ENCODE measurements at regions not wholly inside any gene's neighbourhood (a gene's known extent, or its start where the extent isn't known, plus 50 kb on each side); places are given as distances from the start of the nearest gene placed in this dataset.

GRCh38 chr7:106425017-106425719 lies 140.4 kb upstream of the NAMPT start:
- Histone ChIP-seq H3K36me3 (ENCODE audit: control insufficient read depth, insufficient read depth, low read length) (no peaks in the 10 kb centered on the region), H3K4me1 (ENCODE audit: control insufficient read depth, insufficient read depth, low read length, poor library complexity, severe bottlenecking) (no peaks in the 10 kb centered on the region), H3K4me3 (ENCODE audit: extremely low read depth, insufficient read depth, low read length, poor library complexity, severe bottlenecking) (no peak overlapping the region), H3K9me3 (ENCODE audit: control insufficient read depth, low read length) (no peaks in the 10 kb centered on the region), H3K27ac (ENCODE audit: low read depth, low read length, severe bottlenecking) (peak overlapping the region; percentile 64)
- WGBS, 2 experiments (ENCODE audit: insufficient coverage in 2 of 2) = 84 to 93% methylated on average over 3 to 5 of the region's 7 CpGs

GRCh38 chr7:106424476-106425016 lies 139.8 kb upstream of the NAMPT start:
- H3K4me3 ChIP-seq (ENCODE audit: extremely low read depth, insufficient read depth, low read length, poor library complexity, severe bottlenecking) = no peak overlapping the region
- no CpG with 5 or more reads among the region's 1 CpG for WGBS, 2 experiments (ENCODE audit: insufficient coverage in 2 of 2)
- H3K9me3 ChIP-seq (ENCODE audit: control insufficient read depth, low read length) = no peaks in the 10 kb centered on the region
- H3K4me1 ChIP-seq (ENCODE audit: control insufficient read depth, insufficient read depth, low read length, poor library complexity, severe bottlenecking) = no peaks in the 10 kb centered on the region
- no peaks in the 10 kb centered on the region for H3K36me3 ChIP-seq (ENCODE audit: control insufficient read depth, insufficient read depth, low read length)
- no peak overlapping the region for H3K27ac ChIP-seq (ENCODE audit: low read depth, low read length, severe bottlenecking)

- no peak overlapping the region for H3K4me3 ChIP-seq (ENCODE audit: extremely low read depth, insufficient read depth, low read length, poor library complexity, severe bottlenecking)
- no peaks in the 10 kb centered on the region for H3K36me3 ChIP-seq (ENCODE audit: control insufficient read depth, insufficient read depth, low read length)
- no peaks in the 10 kb centered on the region for H3K4me1 ChIP-seq (ENCODE audit: control insufficient read depth, insufficient read depth, low read length, poor library complexity, severe bottlenecking)
- no peaks in the 10 kb centered on the region for H3K9me3 ChIP-seq (ENCODE audit: control insufficient read depth, low read length)
- no peak overlapping the region for H3K27ac ChIP-seq (ENCODE audit: low read depth, low read length, severe bottlenecking)
- 90 to 100% methylated on average over 4 of the region's 5 CpGs for WGBS, 2 experiments (ENCODE audit: insufficient coverage in 2 of 2)
Measured at GRCh38 chr7:106423821-106424475, 139.2 kb upstream of the NAMPT start.

- Histone ChIP-seq H3K4me3 (ENCODE audit: extremely low read depth, insufficient read depth, low read length, poor library complexity, severe bottlenecking) (no peak overlapping the region), H3K9me3 (ENCODE audit: control insufficient read depth, low read length) (no peaks in the 10 kb centered on the region), H3K4me1 (ENCODE audit: control insufficient read depth, insufficient read depth, low read length, poor library complexity, severe bottlenecking) (no peaks in the 10 kb centered on the region), H3K36me3 (ENCODE audit: control insufficient read depth, insufficient read depth, low read length) (no peaks in the 10 kb centered on the region), H3K27ac (ENCODE audit: low read depth, low read length, severe bottlenecking) (no peak overlapping the region)
- 75 to 100% methylated on average over 2 to 4 of the region's 5 CpGs for WGBS, 2 experiments (ENCODE audit: insufficient coverage in 2 of 2)
Measured at GRCh38 chr7:106423111-106423510, 138.3 kb upstream of the NAMPT start.

GRCh38 chr7:106421181-106421762 lies 136.5 kb upstream of the NAMPT start:
- Histone ChIP-seq H3K4me3 (ENCODE audit: extremely low read depth, insufficient read depth, low read length, poor library complexity, severe bottlenecking) (no peak overlapping the region), H3K9me3 (ENCODE audit: control insufficient read depth, low read length) (no peaks in the 10 kb centered on the region), H3K36me3 (ENCODE audit: control insufficient read depth, insufficient read depth, low read length) (no peaks in the 10 kb centered on the region), H3K27ac (ENCODE audit: low read depth, low read length, severe bottlenecking) (no peak overlapping the region), H3K4me1 (ENCODE audit: control insufficient read depth, insufficient read depth, low read length, poor library complexity, severe bottlenecking) (peaks cover 5% of the 10 kb centered on the region)
- WGBS, 2 experiments (ENCODE audit: insufficient coverage in 2 of 2) = 76 to 96% methylated on average over 5 of the region's 6 CpGs

GRCh38 chr7:106420736-106421135 lies 136.0 kb upstream of the NAMPT start:
- H3K4me1 ChIP-seq (ENCODE audit: control insufficient read depth, insufficient read depth, low read length, poor library complexity, severe bottlenecking) = peaks cover 5% of the 10 kb centered on the region

GRCh38 chr7:106420210-106420609 lies 135.4 kb upstream of the NAMPT start:
- Histone ChIP-seq H3K36me3 (ENCODE audit: control insufficient read depth, insufficient read depth, low read length) (no peaks in the 10 kb centered on the region), H3K4me1 (ENCODE audit: control insufficient read depth, insufficient read depth, low read length, poor library complexity, severe bottlenecking) (peaks cover 5% of the 10 kb centered on the region), H3K9me3 (ENCODE audit: control insufficient read depth, low read length) (no peaks in the 10 kb centered on the region), H3K4me3 (ENCODE audit: extremely low read depth, insufficient read depth, low read length, poor library complexity, severe bottlenecking) (no peak overlapping the region), H3K27ac (ENCODE audit: low read depth, low read length, severe bottlenecking) (no peak overlapping the region)
- 67 to 86% methylated on average over 1 of the region's 2 CpGs for WGBS, 2 experiments (ENCODE audit: insufficient coverage in 2 of 2)

More at GRCh38 chr7:106420736-106421135, 136.0 kb upstream of the NAMPT start:
- no peaks in the 10 kb centered on the region for H3K9me3 ChIP-seq (ENCODE audit: control insufficient read depth, low read length)
- WGBS, 2 experiments (ENCODE audit: insufficient coverage in 2 of 2) = 64 to 100% methylated on average over 2 to 3 of the region's 5 CpGs
- H3K27ac ChIP-seq (ENCODE audit: low read depth, low read length, severe bottlenecking) = no peak overlapping the region
- H3K4me3 ChIP-seq (ENCODE audit: extremely low read depth, insufficient read depth, low read length, poor library complexity, severe bottlenecking) = no peak overlapping the region
- no peaks in the 10 kb centered on the region for H3K36me3 ChIP-seq (ENCODE audit: control insufficient read depth, insufficient read depth, low read length)

- peaks cover 5% of the 10 kb centered on the region for H3K4me1 ChIP-seq (ENCODE audit: control insufficient read depth, insufficient read depth, low read length, poor library complexity, severe bottlenecking)
- no peak overlapping the region for H3K4me3 ChIP-seq (ENCODE audit: extremely low read depth, insufficient read depth, low read length, poor library complexity, severe bottlenecking)
- WGBS, 2 experiments (ENCODE audit: insufficient coverage in 2 of 2) = 94 to 96% methylated on average over 9 of the region's 9 CpGs
- no peaks in the 10 kb centered on the region for H3K9me3 ChIP-seq (ENCODE audit: control insufficient read depth, low read length)
- no peak overlapping the region for H3K27ac ChIP-seq (ENCODE audit: low read depth, low read length, severe bottlenecking)
- H3K36me3 ChIP-seq (ENCODE audit: control insufficient read depth, insufficient read depth, low read length) = no peaks in the 10 kb centered on the region
Measured at GRCh38 chr7:106419455-106420182, 134.8 kb upstream of the NAMPT start.

GRCh38 chr7:106418526-106418925 lies 133.7 kb upstream of the NAMPT start:
- WGBS, 2 experiments (ENCODE audit: insufficient coverage in 2 of 2) = 60% methylated on average over 1 of the region's 2 CpGs; no CpG with 5 or more reads in 1 of the 2 experiments
- Histone ChIP-seq H3K4me3 (ENCODE audit: extremely low read depth, insufficient read depth, low read length, poor library complexity, severe bottlenecking) (no peak overlapping the region), H3K9me3 (ENCODE audit: control insufficient read depth, low read length) (no peaks in the 10 kb centered on the region), H3K36me3 (ENCODE audit: control insufficient read depth, insufficient read depth, low read length) (no peaks in the 10 kb centered on the region), H3K4me1 (ENCODE audit: control insufficient read depth, insufficient read depth, low read length, poor library complexity, severe bottlenecking) (peaks cover 5% of the 10 kb centered on the region), H3K27ac (ENCODE audit: low read depth, low read length, severe bottlenecking) (no peak overlapping the region)

- H3K27ac ChIP-seq (ENCODE audit: low read depth, low read length, severe bottlenecking) = no peak overlapping the region
- 89 to 90% methylated on average over 1 of the region's 1 CpG for WGBS, 2 experiments (ENCODE audit: insufficient coverage in 2 of 2)
- H3K9me3 ChIP-seq (ENCODE audit: control insufficient read depth, low read length) = no peaks in the 10 kb centered on the region
- no peaks in the 10 kb centered on the region for H3K36me3 ChIP-seq (ENCODE audit: control insufficient read depth, insufficient read depth, low read length)
- no peak overlapping the region for H3K4me3 ChIP-seq (ENCODE audit: extremely low read depth, insufficient read depth, low read length, poor library complexity, severe bottlenecking)
- H3K4me1 ChIP-seq (ENCODE audit: control insufficient read depth, insufficient read depth, low read length, poor library complexity, severe bottlenecking) = peaks cover 5% of the 10 kb centered on the region
Measured at GRCh38 chr7:106418094-106418493, 133.3 kb upstream of the NAMPT start.

Data from mesodermal cell (in vitro differentiated cells).